ENCODE measurements at regions not wholly inside any gene's neighbourhood (a gene's known extent, or its start where the extent isn't known, plus 50 kb on each side); places are given as distances from the start of the nearest gene placed in this dataset.

DNA sequence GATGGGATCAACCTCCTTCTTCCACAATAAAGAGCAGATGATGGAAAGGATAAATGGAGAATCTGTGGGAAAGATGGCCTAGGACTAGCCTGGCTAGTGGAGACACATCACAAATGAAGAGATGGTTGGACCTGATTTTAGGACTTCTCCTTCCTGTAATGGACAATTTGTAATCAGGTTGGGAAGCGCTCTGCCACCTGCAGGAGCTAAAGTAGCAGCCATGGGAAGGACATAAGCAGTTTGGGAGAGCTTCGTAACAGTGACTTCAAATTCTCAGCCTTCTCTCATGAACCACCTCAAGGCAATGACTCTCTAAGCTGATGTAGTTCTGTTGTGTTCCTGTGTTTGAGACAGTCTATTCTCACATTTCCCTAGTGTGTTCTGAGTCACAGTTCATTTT, 137.9 kb upstream of the BMP2 start:
- no peak overlapping the region for H2AFZ ChIP-seq (ENCODE audit: control insufficient read depth, low read length)
- H3K36me3 ChIP-seq (ENCODE audit: control insufficient read depth in 2 of 2, extremely low read depth in 1 of 2, insufficient read depth in 2 of 2, low read length in 2 of 2), result no peaks in the 10 kb centered on the region
- no peaks in the 10 kb centered on the region for H3K27me3 ChIP-seq (ENCODE audit: control insufficient read depth, extremely low read depth, insufficient read depth, low read length)
- H3K9me1 ChIP-seq (ENCODE audit: control insufficient read depth, extremely low read depth, insufficient read depth, low read length), result no peaks in the 10 kb centered on the region
- H3K4me1 ChIP-seq (ENCODE audit: control insufficient read depth, extremely low read depth, insufficient read depth, low read length), result peaks cover 11% of the 10 kb centered on the region
- H3K79me2 ChIP-seq (ENCODE audit: control insufficient read depth, insufficient read depth, low read length), result no peaks in the 10 kb centered on the region
- no peaks in the 10 kb centered on the region for H4K20me1 ChIP-seq (ENCODE audit: control insufficient read depth, extremely low read depth, insufficient read depth, low read length)
- TF ChIP-seq CTCF (optimal IDR thresholded peaks at IDR 0.05 in 1 of 3, IDR thresholded peaks at IDR 0.05 in 1 of 3, conservative IDR thresholded peaks at IDR 0.05 in 1 of 3; ENCODE audit: extremely low read depth in 1 of 3, insufficient read depth in 2 of 3, low read length in 3 of 3) (peak in 2 of 3 experiments; percentile 5 to 29), EZH2 (IDR thresholded peaks at IDR 0.05; ENCODE audit: low read length) (no peak)
- H3K4me2 ChIP-seq (ENCODE audit: control insufficient read depth, extremely low read depth, insufficient read depth, low read depth, low read length), result no peak overlapping the region
- peak; percentile 53 for FAIRE-seq
- DNase-seq (ENCODE audit: low read depth, low spot score), result no peak
- no peaks in the 10 kb centered on the region for H3K9me3 ChIP-seq (ENCODE audit: control insufficient read depth, low read depth, low read length)
- H3K9ac ChIP-seq (ENCODE audit: control insufficient read depth, extremely low read depth, insufficient read depth, low read length), result no peak overlapping the region
- H3K27ac ChIP-seq (ENCODE audit: control insufficient read depth, insufficient read depth, low read length), result no peak overlapping the region
- no peak overlapping the region for H3K4me3 ChIP-seq (ENCODE audit: control insufficient read depth in 2 of 3, extremely low read depth in 1 of 3, insufficient read depth in 2 of 3, low read depth in 1 of 3, low read length in 3 of 3)
- dilution Hi-C loops (cut with MboI; ENCODE audit: extremely low pct_ligation_motif_present, low sequenced_read_pairs), result no loop called here

- dilution Hi-C loops (cut with MboI; ENCODE audit: extremely low pct_ligation_motif_present, low sequenced_read_pairs), result no loop called here
- no peaks in the 10 kb centered on the region for H3K9me1 ChIP-seq (ENCODE audit: control insufficient read depth, extremely low read depth, insufficient read depth, low read length)
- no peak for DNase-seq (ENCODE audit: low read depth, low spot score)
- peaks cover under 1% of the 10 kb centered on the region for H3K4me1 ChIP-seq (ENCODE audit: control insufficient read depth, extremely low read depth, insufficient read depth, low read length)
- no peaks in the 10 kb centered on the region for H4K20me1 ChIP-seq (ENCODE audit: control insufficient read depth, extremely low read depth, insufficient read depth, low read length)
- H3K27ac ChIP-seq (ENCODE audit: control insufficient read depth, insufficient read depth, low read length), result no peak overlapping the region
- H3K79me2 ChIP-seq (ENCODE audit: control insufficient read depth, insufficient read depth, low read length), result no peaks in the 10 kb centered on the region
- H3K27me3 ChIP-seq (ENCODE audit: control insufficient read depth, extremely low read depth, insufficient read depth, low read length), result no peaks in the 10 kb centered on the region
- FAIRE-seq, result no peak
- no peak overlapping the region for H3K9ac ChIP-seq (ENCODE audit: control insufficient read depth, extremely low read depth, insufficient read depth, low read length)
- TF ChIP-seq CTCF (optimal IDR thresholded peaks at IDR 0.05 in 1 of 3, IDR thresholded peaks at IDR 0.05 in 1 of 3, conservative IDR thresholded peaks at IDR 0.05 in 1 of 3; ENCODE audit: extremely low read depth in 1 of 3, insufficient read depth in 2 of 3, low read length in 3 of 3) (peak in 1 of 3 experiments; percentile 13), EZH2 (IDR thresholded peaks at IDR 0.05; ENCODE audit: low read length) (no peak)
- no peaks in the 10 kb centered on the region for H3K36me3 ChIP-seq (ENCODE audit: control insufficient read depth in 2 of 2, extremely low read depth in 1 of 2, insufficient read depth in 2 of 2, low read length in 2 of 2)
- H3K4me3 ChIP-seq (ENCODE audit: control insufficient read depth in 2 of 3, extremely low read depth in 1 of 3, insufficient read depth in 2 of 3, low read depth in 1 of 3, low read length in 3 of 3), result no peak overlapping the region
- H3K4me2 ChIP-seq (ENCODE audit: control insufficient read depth, extremely low read depth, insufficient read depth, low read depth, low read length), result no peak overlapping the region
- no peak overlapping the region for H2AFZ ChIP-seq (ENCODE audit: control insufficient read depth, low read length)
- no peaks in the 10 kb centered on the region for H3K9me3 ChIP-seq (ENCODE audit: control insufficient read depth, low read depth, low read length)
Observed at GRCh38 chr20:6626805-6627204, 140.7 kb upstream of the BMP2 start.

All from keratinocyte (primary cell).